Stimulated activated naive CD8-positive, alpha-beta T cell treated with anti-CD3 and anti-CD28 coated beads, Interleukin-15, Interleukin-2, amounts not matched to agents 100 U/mL and 50 U/mL, for 24 hours (primary cell): ENCODE measurements at regions not wholly inside any gene's neighbourhood (a gene's known extent, or its start where the extent isn't known, plus 50 kb on each side); places are given as distances from the start of the nearest gene placed in this dataset.
"Not testable (repeated sequence)": the region's sequence is repeated elsewhere in the genome, so short reads cannot be mapped to it uniquely, and the experiment has no call there.

ENCODE experiments used
- ATAC-seq: fragments of 150-1000 bp; cut with Tn5 transposase; one replicate; pipeline ENCODE4 v1.10.0; 2021
- DNase-seq: peaks from one replicate; pipeline ENCODE4 v3.0.0; 2021

- DNase-seq (no peak), ATAC-seq (no peak)
These were observed 304.0 kb downstream of the MBD2 start for GRCh38 chr18:53920312-53921075.

DNA sequence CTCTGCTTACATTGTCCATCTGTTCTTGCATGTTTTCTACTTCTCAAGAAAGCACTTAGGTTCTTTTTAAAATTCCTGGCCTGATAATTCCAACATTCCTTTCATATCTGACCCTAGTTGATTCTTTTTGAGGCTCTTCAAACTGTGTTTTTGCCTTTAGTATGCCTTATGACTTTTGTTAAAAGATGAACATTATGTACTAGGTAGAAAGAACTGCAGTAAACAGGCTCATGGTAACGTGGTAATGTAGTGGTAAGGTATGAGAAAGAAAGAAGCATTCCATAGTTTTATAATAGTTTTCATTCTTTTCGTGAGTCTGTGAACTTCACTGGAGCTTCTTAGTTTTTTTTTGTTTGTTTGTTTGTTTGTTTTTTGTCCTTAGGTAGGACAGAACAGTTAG is 306.4 kb downstream of the MBD2 start:
- DNase-seq (no peak), ATAC-seq (no peak)

- no peak for ATAC-seq
- DNase-seq, result no peak
These were observed 313.3 kb downstream of the MBD2 start for GRCh38 chr18:53911200-53911599.

DNA sequence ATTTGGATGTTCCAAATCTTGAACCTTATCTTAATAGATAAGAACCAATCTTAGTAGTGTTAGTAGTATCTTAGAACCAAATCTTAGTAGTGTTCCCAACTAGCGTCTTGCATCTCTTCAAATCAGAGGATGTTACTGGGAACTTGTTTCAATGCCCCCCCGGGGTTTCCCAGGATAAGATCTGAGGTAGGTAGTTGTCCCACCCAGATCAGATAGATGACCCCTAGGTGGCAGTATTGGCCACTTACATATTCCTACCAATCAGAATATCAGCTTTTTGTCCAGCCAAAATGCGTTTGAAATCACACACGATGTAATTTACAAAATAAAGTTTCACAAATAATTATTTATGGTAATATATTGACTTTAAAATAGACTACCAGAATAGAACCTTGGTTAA is 314.8 kb downstream of the MBD2 start:
- no peak for ATAC-seq
- DNase-seq, result peak; percentile 19

GRCh38 chr18:53907921-53908320 is 316.5 kb downstream of the MBD2 start:
- no peak for ATAC-seq
- no peak for DNase-seq

DNA sequence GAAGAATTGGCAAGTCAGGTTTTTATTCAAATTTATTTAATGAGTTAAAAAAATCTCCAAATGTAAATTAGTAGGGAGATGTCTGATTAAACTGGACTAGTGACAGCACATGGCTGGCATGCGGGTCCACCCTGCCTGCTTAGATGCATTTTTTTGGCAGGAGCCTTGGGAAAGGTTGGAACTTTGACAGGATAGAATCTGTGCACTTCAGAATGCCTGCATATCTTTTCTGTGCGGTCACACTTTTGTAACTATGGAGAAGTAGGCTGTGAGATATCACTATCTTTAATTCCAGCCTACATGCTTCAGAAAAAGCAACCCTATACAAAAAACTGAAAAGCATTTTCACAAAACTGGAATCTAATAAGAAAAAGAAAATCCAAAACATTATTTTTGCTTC is 317.8 kb downstream of the MBD2 start:
- DNase-seq (no peak), ATAC-seq (no peak)

GRCh38 chr18:53894675-53895442 is 329.6 kb downstream of the MBD2 start:
- ATAC-seq, result no peak
- DNase-seq, result no peak

DNA sequence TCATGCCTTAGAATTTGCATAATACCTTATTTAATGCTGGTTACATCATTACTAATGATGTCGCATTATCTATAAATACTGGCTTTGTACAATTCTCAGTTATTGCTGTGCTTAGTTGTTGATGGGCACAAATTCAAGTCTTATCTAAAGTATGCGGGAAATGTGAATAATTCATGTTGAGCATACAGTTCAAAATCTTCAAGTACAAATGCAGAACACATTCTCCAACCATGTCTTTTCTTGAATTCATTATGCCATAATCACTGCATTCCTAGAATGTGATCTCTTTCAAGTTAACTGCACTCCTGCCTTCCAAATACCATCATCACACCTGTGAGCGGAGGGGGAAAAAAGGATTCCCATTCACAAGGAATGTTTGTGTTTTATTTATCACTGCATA is 337.0 kb downstream of the MBD2 start:
- DNase-seq, result no peak
- no peak for ATAC-seq

- DNase-seq (no peak), ATAC-seq (no peak)
These were observed 338.4 kb downstream of the MBD2 start for GRCh38 chr18:53886058-53886457.

GRCh38 chr18:53883771-53884170 is 340.7 kb downstream of the MBD2 start:
- DNase-seq (no peak), ATAC-seq (no peak)

GRCh38 chr18:53874103-53874502 is 350.4 kb downstream of the MBD2 start:
- DNase-seq, result no peak
- no peak for ATAC-seq

DNA sequence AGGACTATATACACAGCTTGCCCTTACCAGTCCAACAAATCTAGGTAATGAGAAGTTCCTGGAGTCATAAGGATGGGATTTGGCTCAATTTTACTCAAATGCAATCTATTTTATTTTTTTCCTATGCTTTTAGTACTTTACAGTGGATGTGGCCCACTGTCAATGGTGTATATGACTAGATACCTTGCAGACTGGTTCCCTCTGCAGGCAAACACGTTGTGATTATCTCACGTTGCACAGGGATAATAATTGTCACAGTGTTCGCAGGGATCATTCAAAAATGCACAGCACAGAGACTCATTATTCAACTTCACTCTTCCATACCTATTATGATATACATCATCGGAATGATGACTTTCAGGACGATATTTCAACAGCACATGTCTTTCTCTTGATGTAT is 359.7 kb downstream of the MBD2 start:
- ATAC-seq (no peak), DNase-seq (no peak)

DNA sequence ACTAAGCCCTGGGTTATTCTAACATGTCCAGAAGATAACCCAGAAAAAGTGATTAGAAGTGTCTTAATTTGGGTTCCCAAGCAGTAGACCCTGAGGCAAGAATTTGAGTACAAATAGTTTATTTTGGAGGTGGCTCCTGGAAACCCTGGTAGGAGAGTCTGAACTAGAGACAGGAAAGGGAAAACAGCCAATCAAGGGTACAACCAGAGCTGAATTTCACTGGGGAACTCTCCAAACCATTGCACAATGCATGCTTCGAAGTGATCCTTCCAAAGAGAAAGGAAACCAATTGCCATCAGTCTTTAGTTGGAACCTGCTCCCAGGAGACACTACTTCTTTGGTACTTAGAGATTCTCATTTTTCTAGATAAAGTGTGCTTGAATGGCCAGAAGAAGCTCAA is 361.5 kb downstream of the MBD2 start:
- DNase-seq (no peak), ATAC-seq (no peak)

- ATAC-seq, result no peak
- no peak for DNase-seq
These were observed 363.3 kb downstream of the MBD2 start for GRCh38 chr18:53861185-53861584.

- DNase-seq (no peak), ATAC-seq (no peak)
These were observed 364.7 kb downstream of the MBD2 start for GRCh38 chr18:53859764-53860163.

- no peak for ATAC-seq
- no peak for DNase-seq
These were observed 373.6 kb downstream of the MBD2 start for GRCh38 chr18:53850902-53851301.

- DNase-seq (no peak), ATAC-seq (no peak)
These were observed 380.7 kb downstream of the MBD2 start for GRCh38 chr18:53843763-53844162.

GRCh38 chr18:53843113-53843760 is 381.2 kb downstream of the MBD2 start:
- no peak for DNase-seq
- ATAC-seq, result no peak

GRCh38 chr18:53838746-53839145 is 385.7 kb downstream of the MBD2 start:
- ATAC-seq (no peak), DNase-seq (no peak)

DNA sequence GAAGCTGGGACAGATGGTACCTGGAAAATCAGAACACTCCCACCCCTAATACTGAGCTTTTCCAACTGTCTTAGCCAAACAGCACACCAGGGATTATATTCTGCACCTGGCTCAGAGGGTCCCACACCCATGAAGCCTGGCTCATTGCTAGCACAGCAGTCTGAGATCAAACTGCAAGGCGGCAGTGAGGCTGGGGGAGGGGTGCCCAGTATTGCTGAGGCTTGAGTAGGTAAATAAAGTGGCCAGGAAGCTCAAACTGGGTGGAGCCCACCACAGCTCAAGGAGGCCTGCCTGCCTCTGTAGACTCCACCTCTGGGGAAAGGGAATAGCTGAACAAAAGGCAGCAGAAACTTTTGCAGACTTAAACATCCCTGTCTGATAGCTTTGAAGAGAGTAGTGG is 403.3 kb downstream of the MBD2 start:
- ATAC-seq, DNase-seq: not testable (repeated sequence)

DNA sequence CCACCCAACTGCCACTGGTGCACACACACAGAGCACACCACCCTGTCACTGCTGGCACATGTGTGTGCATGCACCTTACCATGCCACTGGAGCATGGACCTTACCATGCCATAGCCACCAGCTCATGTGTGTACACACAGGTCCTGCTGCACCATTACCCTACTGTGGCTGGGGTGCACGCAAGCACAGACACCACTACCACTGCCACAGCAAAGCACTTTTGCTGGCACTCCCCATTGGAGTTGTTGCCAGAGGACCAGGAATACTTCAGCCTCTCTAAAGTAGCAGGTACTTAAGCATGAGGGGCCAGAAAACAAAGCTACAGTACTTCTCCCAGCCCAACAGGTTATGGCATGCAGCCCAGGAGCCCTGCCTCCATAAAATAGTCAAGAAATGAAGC is 404.8 kb downstream of the MBD2 start:
- ATAC-seq, result no peak
- no peak for DNase-seq

DNA sequence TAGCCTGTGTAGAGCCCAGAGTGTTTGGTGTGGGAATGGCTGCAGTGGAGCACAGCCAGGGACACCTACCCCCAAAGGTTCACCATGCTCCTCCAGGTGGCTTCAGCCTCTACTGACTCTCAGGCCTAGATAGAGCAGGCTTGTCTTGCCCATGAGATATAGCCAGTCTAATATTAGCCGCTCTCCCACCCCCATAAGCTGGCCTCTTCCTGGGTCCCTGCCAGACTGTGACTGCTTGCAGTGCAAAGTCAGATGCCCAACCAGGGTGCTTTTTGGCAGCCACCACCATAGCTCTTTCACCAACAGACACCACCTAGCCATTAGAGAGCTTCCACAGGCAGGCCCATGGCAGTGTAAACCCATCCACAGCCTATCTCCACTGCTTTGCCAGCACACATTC is 405.3 kb downstream of the MBD2 start:
- ATAC-seq, result no peak

More for the DNA sequence above, 405.3 kb downstream of the MBD2 start:
- DNase-seq, result no peak
